Fibroblast of the aortic adventitia (primary cell): ENCODE measurements at regions not wholly inside any gene's neighbourhood (a gene's known extent, or its start where the extent isn't known, plus 50 kb on each side); places are given as distances from the start of the nearest gene placed in this dataset.

Experiments
- DNase-seq: peaks from one replicate; pipeline ENCODE4 v3.0.0-alpha.2; 2010; ENCODE audit warnings: low read depth
- H3K4me3 ChIP-seq: 2 replicates; pipeline ENCODE4 v1.5.1; 2011; ENCODE audit warnings: low read depth, mild to moderate bottlenecking, control low read depth, low read length, moderate library complexity
- CTCF ChIP-seq: IDR thresholded peaks from 2 replicates; pipeline ENCODE4 v1.5.1; 2011; ENCODE audit warnings: mild to moderate bottlenecking, low read length, control low read depth, inconsistent platforms; ENCODE audit not compliant: insufficient read depth

- TF ChIP-seq CTCF: no peak
- H3K4me3 ChIP-seq: no peak overlapping the region
- no peak for DNase-seq
Measured at GRCh38 chr6:23339268-23339667, 769.9 kb downstream of the HDGFL1 start.

- H3K4me3 ChIP-seq: no peak overlapping the region
- no peak for TF ChIP-seq CTCF
- DNase-seq: no peak
Measured at GRCh38 chr6:23340271-23340670, 770.9 kb downstream of the HDGFL1 start.

GRCh38 chr6:23343610-23344306 is 774.4 kb downstream of the HDGFL1 start:
- no peak for TF ChIP-seq CTCF
- no peak for DNase-seq
- H3K4me3 ChIP-seq: no peak overlapping the region

GRCh38 chr6:23348185-23348584 is 777.8 kb upstream of the NRSN1 start:
- no peak overlapping the region for H3K4me3 ChIP-seq
- no peak for TF ChIP-seq CTCF
- no peak for DNase-seq

GRCh38 chr6:23349521-23350147 is 776.4 kb upstream of the NRSN1 start:
- no peak overlapping the region for H3K4me3 ChIP-seq
- peak; percentile 57 for DNase-seq
- no peak for TF ChIP-seq CTCF

- no peak for TF ChIP-seq CTCF
- H3K4me3 ChIP-seq: no peak overlapping the region
- DNase-seq: no peak
Measured at GRCh38 chr6:23350752-23351453, 775.1 kb upstream of the NRSN1 start.
